Stimulated activated CD4-positive, alpha-beta T cell treated with anti-CD3 and anti-CD28 coated beads, Interleukin-1b, Interleukin-23, amount 100 ng/mL, for 48 hours (primary cell): ENCODE measurements at regions not wholly inside any gene's neighbourhood (a gene's known extent, or its start where the extent isn't known, plus 50 kb on each side); places are given as distances from the start of the nearest gene placed in this dataset.
"Not testable (repeated sequence)": the region's sequence is repeated elsewhere in the genome, so short reads cannot be mapped to it uniquely, and the experiment has no call there.

Experiments used
- DNase-seq: peaks from one replicate; pipeline ENCODE4 v3.0.0-alpha.2; 2020

DNA sequence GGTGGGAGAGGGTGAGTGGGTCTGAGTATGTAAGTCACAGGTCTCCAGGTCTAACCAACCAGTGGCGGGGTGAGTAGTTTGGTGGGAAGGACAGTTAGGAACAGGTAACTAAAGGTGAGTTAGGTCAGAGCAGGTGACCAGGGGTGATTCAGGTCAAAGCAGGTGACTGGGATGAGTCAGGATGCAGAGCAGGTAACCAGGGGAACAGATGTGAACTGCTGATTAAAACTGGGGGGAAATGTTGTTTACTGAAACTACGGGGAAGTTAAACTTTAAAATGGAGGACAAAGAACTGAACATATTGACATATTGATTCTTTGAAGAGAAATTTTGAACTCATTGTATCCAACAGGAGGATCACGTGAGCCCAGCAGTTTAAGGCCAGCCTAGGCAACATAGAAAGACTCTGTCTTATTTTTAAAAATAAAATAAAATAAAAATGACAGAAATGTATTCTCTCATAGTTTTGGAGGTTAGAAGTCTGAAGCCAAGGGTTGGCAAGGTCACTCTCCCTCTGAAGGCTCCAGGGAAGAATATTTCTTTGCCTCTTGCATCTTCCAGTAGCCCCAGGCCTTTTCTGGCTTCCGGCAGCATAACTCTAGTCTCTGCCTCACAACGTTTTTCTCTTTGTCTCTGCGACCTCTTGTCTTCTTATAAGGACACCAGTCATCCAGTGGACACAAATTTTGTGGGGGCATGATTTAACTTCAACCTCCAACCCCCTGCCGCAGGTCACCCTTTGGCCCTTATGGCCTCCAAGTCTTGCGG, 64.3 kb upstream of the TINAGL1 start:
- no peak for DNase-seq

DNA sequence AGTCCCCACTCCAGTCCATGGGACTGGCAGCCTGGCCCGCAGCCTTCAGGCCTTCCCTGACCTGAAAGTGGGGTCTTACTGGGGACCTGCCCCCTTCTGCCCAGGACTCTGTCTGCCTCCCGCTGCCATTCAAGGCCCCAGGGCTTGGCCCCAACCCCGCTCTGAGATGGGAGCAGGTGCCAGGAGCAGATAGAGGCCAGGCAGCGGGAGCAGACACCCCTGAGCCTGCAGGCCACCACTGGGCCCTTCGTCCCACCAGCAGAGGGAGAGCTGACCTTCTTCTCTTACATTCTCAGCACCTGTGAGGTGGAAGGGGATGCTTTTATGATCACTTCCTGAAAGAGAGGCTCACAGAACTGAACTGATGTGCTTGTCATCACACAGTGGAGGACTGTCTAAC, 62.2 kb upstream of the TINAGL1 start:
- DNase-seq, result no peak

DNA sequence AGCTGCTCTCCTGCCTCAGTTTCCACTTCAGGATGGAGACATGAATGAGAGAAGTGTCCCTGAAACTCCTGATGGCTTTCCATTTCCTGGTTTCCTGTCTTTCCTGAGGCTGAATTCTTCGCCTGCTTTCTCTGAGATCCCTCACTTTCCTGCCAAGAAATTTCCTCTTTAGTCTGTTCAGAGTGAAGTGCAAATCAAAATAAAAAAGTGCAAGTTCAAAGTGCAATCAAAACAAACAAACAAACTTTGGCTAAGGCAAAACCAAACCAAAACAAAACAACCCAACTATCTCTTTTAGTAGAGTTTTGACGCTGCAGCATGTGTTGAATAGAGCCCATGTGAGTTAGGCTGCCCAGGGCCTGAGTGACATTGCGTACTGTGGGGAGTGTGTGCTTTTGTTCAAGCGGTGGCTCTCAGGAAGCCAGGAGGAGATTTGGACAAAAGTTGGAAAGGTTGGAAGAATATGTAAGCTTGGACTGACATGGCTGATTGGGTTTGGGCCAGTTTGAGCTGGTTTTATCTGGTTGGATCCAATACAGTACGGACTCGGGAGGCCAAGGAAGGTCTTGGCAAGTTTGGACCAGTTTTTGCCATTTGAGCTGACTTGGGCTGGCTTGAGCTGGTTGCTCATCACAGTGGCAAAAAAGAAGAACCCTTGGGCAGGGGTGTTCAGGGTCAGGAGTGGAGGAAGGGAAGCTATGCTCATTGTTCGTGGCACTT, 61.1 kb upstream of the TINAGL1 start:
- DNase-seq, result no peak

DNA sequence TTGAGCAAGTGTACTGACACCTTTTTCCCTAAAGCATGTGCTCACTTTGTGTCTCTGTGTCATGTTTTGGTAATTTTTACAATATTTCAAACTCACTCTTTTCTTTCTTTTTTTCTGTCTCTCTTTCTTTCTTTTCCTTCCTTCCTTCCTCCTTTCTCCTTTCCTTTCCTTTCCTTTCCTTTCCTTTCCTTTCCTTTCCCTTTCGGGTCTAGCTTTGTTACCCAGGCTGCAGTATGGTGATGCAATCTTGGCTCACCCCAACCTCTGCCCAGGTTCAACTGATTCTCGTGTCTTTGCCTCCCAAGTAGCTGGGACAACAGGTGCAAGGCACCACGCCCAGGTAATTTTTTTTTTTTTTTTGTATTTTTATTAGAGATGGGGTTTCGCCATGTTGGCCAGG, 60.4 kb upstream of the TINAGL1 start:
- no peak for DNase-seq

- DNase-seq, result no peak
These were observed 59.0 kb upstream of the TINAGL1 start for GRCh38 chr1:31517301-31517700.

DNA sequence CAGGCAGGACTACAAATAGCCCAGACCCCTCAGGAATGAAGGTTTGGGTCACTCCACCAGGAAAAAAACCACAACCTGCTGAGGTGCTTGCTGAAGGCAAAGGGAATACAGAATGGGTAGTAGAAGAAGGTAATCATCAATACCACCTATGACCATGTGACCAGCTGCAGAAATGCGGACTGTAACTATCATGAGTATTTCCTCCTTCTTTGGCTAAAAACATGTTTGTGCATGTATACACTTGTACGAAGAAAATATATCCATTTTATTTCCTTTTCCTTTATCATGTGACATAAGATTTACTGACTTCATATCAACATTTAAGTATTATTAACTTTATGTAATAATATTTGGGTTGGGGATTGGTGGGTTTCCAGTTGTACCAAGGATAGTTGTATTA, 58.3 kb upstream of the TINAGL1 start:
- DNase-seq, result not testable (repeated sequence)

DNA sequence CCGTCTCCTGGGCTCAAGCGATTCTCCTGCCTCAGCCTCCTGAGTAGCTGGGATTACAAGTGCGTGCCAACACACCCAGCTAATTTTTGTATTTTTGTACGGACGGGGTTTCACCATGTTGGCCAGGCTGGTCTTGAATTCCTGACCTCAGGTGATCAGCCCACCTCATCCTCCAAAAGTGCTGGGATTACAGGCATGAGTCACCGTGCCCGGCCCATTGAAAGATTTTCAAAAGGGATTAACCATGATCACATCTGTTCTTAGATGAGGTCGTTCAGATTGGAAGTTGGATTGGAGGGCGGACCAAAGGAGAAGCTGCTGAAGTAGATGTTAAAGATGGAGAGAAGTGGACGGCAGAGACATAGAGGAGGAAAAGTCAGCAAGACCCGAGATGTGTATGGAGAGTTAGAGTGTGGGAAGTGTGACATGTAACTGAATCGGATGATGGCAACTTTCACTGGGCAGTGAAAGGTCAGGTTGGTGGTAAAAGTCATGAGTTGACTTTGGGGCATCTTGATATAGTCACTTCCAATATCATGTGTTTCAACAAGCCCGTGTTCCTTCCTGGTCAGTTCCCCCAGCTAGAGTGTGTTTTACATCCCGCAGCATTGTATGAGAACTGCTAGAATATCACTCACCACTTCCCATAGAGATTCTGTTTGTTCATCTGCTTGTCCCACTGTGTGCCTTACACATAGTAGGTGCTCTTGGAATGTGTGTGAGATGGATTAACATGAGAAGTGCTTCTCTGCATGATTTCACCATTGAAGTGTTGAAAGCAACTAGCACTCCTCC, 54.4 kb upstream of the TINAGL1 start:
- no peak for DNase-seq

- no peak for DNase-seq
These were observed 53.8 kb upstream of the TINAGL1 start for GRCh38 chr1:31522556-31522845.

GRCh38 chr1:31523012-31523411, 53.3 kb upstream of the TINAGL1 start:
- DNase-seq, result no peak

DNA sequence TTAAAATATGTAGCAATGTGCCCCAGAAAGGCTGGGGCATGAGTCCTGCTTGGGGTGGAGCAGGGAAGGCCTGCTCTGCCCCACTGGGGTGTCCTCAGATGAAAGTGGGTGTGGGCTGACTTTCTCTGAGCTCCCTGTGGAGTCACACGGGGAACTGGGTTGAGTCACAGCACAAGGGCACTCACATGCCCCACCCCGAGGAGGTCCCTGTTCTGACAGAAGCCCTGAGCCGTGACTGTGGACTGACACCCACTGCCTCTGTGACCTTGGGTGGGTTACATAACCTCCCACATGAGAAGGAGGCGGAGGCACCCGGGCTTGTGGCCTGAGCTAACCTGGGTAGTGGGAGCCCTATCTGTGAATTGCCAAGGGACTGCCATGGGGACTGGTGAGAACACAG, 52.5 kb upstream of the TINAGL1 start:
- DNase-seq, result no peak

DNA sequence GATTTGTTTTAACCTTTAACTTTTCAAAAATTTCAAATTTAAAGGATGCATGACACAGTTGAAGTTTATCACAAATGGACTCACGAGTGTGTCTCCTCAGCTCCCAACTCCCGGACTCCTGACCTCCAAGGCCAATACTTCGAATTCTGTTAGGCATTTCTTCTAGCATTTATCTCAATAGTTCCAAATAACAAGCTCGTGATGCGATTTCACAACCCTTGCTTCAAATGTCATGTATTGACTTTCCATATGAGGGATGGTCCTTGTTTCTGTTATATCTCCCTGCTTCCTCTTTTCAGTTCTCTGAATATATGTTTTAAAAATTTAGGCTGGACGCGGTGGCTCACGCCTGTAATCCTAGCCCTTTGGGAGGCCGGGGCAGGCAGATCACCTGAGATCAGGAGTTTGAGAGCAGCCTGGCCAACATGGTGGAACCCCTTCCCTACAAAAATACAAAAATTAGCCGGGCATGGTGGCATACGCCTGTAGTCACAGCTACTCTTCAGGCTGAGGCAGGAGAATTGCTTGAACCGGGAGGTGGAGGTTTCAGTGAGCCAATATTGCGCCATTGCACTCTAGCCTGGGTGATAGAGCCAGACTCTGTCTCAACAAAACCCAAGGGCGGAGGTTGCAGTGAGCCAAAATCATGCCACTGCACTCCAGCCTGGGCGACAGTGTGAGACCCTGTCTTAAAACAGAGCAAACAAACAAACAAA, 52.0 kb upstream of the TINAGL1 start:
- no peak for DNase-seq
